ENCODE measurements at regions not wholly inside any gene's neighbourhood (a gene's known extent, or its start where the extent isn't known, plus 50 kb on each side); places are given as distances from the start of the nearest gene placed in this dataset.

DNA sequence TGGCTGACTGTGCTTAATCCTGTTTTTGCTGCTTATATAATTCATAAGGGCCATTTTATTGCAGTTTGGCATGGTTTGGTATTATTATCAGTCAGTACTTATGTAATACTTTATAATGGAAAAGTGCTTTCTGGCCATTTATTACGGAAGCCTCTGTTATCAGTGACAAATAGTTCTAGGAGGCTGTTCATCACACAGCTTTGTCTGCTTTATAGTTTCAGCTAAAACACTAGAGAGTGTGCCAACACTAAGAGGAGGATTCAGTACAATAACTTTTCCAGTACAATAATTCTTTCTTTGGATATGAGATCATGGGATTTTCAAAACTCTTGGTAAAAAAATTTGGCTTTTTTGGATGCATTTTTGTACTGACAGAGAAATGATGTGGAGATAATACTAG lies 102.9 kb upstream of the PTGFR start:
- TF ChIP-seq, protein P1, sequence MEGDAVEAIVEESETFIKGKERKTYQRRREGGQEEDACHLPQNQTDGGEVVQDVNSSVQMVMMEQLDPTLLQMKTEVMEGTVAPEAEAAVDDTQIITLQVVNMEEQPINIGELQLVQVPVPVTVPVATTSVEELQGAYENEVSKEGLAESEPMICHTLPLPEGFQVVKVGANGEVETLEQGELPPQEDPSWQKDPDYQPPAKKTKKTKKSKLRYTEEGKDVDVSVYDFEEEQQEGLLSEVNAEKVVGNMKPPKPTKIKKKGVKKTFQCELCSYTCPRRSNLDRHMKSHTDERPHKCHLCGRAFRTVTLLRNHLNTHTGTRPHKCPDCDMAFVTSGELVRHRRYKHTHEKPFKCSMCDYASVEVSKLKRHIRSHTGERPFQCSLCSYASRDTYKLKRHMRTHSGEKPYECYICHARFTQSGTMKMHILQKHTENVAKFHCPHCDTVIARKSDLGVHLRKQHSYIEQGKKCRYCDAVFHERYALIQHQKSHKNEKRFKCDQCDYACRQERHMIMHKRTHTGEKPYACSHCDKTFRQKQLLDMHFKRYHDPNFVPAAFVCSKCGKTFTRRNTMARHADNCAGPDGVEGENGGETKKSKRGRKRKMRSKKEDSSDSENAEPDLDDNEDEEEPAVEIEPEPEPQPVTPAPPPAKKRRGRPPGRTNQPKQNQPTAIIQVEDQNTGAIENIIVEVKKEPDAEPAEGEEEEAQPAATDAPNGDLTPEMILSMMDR (IDR thresholded peaks at IDR 0.05), result no peak
- TF ChIP-seq POLR2A (IDR thresholded peaks at IDR 0.05), result no peak

Measured in adrenal gland (tissue), 5 donors.